ENCODE measurements at regions not wholly inside any gene's neighbourhood (a gene's known extent, or its start where the extent isn't known, plus 50 kb on each side); places are given as distances from the start of the nearest gene placed in this dataset.

GRCh38 chr4:189187531-189188052 is 753.1 kb upstream of the FRG1 start:
- TF ChIP-seq CTCF (IDR thresholded peaks at IDR 0.05): no peak
- no peak for TF ChIP-seq POLR2A (IDR thresholded peaks at IDR 0.05)
